GM12878 (cell line): ENCODE measurements at regions not wholly inside any gene's neighbourhood (a gene's known extent, or its start where the extent isn't known, plus 50 kb on each side); places are given as distances from the start of the nearest gene placed in this dataset.

Experiments used
- ATAC-seq: fragments of 200-7000 bp; cut with Tn5 transposase; 3 replicates; pipeline ENCODE4 v1.9.1; 2020; ENCODE audit warnings: mild to moderate bottlenecking, moderate library complexity
- BruUV-seq: library from RNA; stranded (reverse); fragments of 400-500 nt; replicated peaks from 2 replicates; lab custom pipeline; 2021; lab: Mats Ljungman, UMichigan
- CTCF ChIA-PET: fragments of 300-600 bp; sonication (Branson Sonifier 250); formaldehyde crosslinking; extraction: SDS; loops from one replicate; lab custom pipeline; 2021; ENCODE audit warnings: inconsistent platforms; lab: Yijun Ruan, JAX
- POLR2A ChIA-PET: fragments of 350-600 bp; formaldehyde crosslinking; extraction: SDS; loops from one replicate; lab custom pipeline; 2021; ENCODE audit warnings: inconsistent platforms; lab: Charles Lee
- RAD21 ChIA-PET: fragments of 300-600 bp; sonication (Branson Sonifier 250); formaldehyde crosslinking; loops from one replicate; lab custom pipeline; 2023; ENCODE audit warnings: antibody characterized with exemption; ENCODE audit not compliant: unreplicated experiment; lab: Charles Lee
- SMC1A ChIA-PET: fragments of 300-600 bp; sonication (Branson Sonifier 250); formaldehyde crosslinking; loops from one replicate; lab custom pipeline; 2023; ENCODE audit not compliant: unreplicated experiment, uncharacterized antibody; lab: Charles Lee
- DNase-seq: peaks from one replicate; pipeline ENCODE4 v3.0.0-alpha.2; 2011; ENCODE audit warnings: low read depth, low spot score
- FAIRE-seq: peaks from 3 replicates; lab custom pipeline; 2011; peaks lifted over from hg19 to GRCh38; lab: Jason Lieb, UNC
- H2AFZ ChIP-seq: 2 replicates; pipeline ENCODE4 v1.6.0; 2011; ENCODE audit warnings: low read depth, low read length, control low read depth; ENCODE audit not compliant: control insufficient read depth
- H3K27ac ChIP-seq: 2 replicates; pipeline ENCODE4 v1.5.1; 2011; ENCODE audit warnings: control low read depth; ENCODE audit not compliant: control insufficient read depth, insufficient read depth
- H3K27me3 ChIP-seq, 2 experiments: replicated peaks in 1 of 2; 2 replicates each; pipeline versions ENCODE4 v1.6.0 to v1.6.1; 2011; ENCODE audit warnings: low read length in 1 of 2; ENCODE audit not compliant: control insufficient read depth in 2 of 2, insufficient read depth in 2 of 2
- H3K36me3 ChIP-seq, 2 experiments: 2 replicates each; pipeline ENCODE4 v1.5.1; 2011; ENCODE audit warnings: low read length in 1 of 2; ENCODE audit not compliant: control insufficient read depth in 2 of 2, insufficient read depth in 2 of 2
- H3K4me1 ChIP-seq: 2 replicates; pipeline ENCODE4 v1.6.1; 2011; ENCODE audit warnings: mild to moderate bottlenecking, low read length, moderate library complexity, mixed read lengths; ENCODE audit not compliant: control insufficient read depth, insufficient read depth
- H3K4me2 ChIP-seq: 2 replicates; pipeline ENCODE4 v1.6.0; 2011; ENCODE audit warnings: control low read depth; ENCODE audit not compliant: control insufficient read depth, insufficient read depth
- H3K4me3 ChIP-seq: fragments of 200-600 bp; sonication (generic); 2 replicates; pipeline ENCODE4 v1.5.1; 2016
- H3K79me2 ChIP-seq: 2 replicates; pipeline ENCODE4 v1.6.0; 2011; ENCODE audit warnings: low read length; ENCODE audit not compliant: control insufficient read depth, insufficient read depth
- H3K9ac ChIP-seq: 2 replicates; pipeline ENCODE4 v1.8.0; 2011; ENCODE audit warnings: low read length, control low read depth, mixed read lengths; ENCODE audit not compliant: control insufficient read depth, insufficient read depth
- H3K9me3 ChIP-seq: replicated peaks from 3 replicates; pipeline ENCODE4 v1.5.1; 2011; ENCODE audit warnings: mild to moderate bottlenecking, low read length; ENCODE audit not compliant: control insufficient read depth, insufficient read depth
- H4K20me1 ChIP-seq: 2 replicates; pipeline ENCODE4 v1.6.0; 2011; ENCODE audit not compliant: control insufficient read depth, insufficient read depth
- ASH2L ChIP-seq: fragments of 300-600, 200-600 bp; sonication (generic); IDR thresholded peaks from 2 replicates; pipeline ENCODE4 v1.6.1; 2017; ENCODE audit warnings: low read depth, mild to moderate bottlenecking, borderline replicate concordance
- E2F8 ChIP-seq: fragments of 450-650 bp; IDR thresholded peaks from 2 replicates; pipeline ENCODE4 v1.6.1; 2018; ENCODE audit warnings: mild to moderate bottlenecking, low read depth, moderate library complexity; ENCODE audit not compliant: partially characterized antibody
- IKZF2 ChIP-seq, 2 experiments: fragments of 450-650 bp; IDR thresholded peaks; 2 replicates each; pipeline ENCODE4 v1.6.1; 2017; ENCODE audit warnings: mild to moderate bottlenecking in 2 of 2, moderate library complexity in 2 of 2
- JUND ChIP-seq: IDR thresholded peaks from 2 replicates; pipeline ENCODE4 v1.6.1; 2012; ENCODE audit warnings: low read depth, mild to moderate bottlenecking, low read length, improper control_type of control experiment, moderate library complexity
- MYB ChIP-seq: fragments of 150-350 bp; IDR thresholded peaks from 2 replicates; pipeline ENCODE4 v1.6.1; 2014; ENCODE audit warnings: mild to moderate bottlenecking, low read depth, low read length, borderline replicate concordance
- NFYB ChIP-seq: IDR thresholded peaks from 2 replicates; pipeline ENCODE4 v1.6.1; 2011; ENCODE audit warnings: low read depth, mild to moderate bottlenecking, low read length, improper control_type of control experiment, moderate library complexity; ENCODE audit not compliant: insufficient read depth
- PML ChIP-seq: IDR thresholded peaks from 2 replicates; pipeline ENCODE4 v1.6.1; 2012; ENCODE audit warnings: low read length, inconsistent platforms
- RELA ChIP-seq: fragments of 450-650 bp; IDR thresholded peaks from 2 replicates; pipeline ENCODE4 v1.8.0; 2014; ENCODE audit warnings: borderline replicate concordance; ENCODE audit not compliant: partially characterized antibody
- SRF ChIP-seq, 2 experiments: IDR thresholded peaks; 2 replicates each; pipeline ENCODE4 v1.6.1; 2011; ENCODE audit warnings: low read depth in 2 of 2, low read length in 2 of 2, mild to moderate bottlenecking in 1 of 2, moderate library complexity in 1 of 2
- TARDBP ChIP-seq: IDR thresholded peaks from 2 replicates; pipeline ENCODE4 v1.6.1; 2016; ENCODE audit warnings: borderline replicate concordance
- TCF3 ChIP-seq: IDR thresholded peaks from 2 replicates; pipeline ENCODE4 v1.6.1; 2012; ENCODE audit warnings: low read depth, mild to moderate bottlenecking, low read length, borderline replicate concordance; ENCODE audit not compliant: insufficient read depth
- TCF7 ChIP-seq: IDR thresholded peaks from 2 replicates; pipeline ENCODE4 v1.6.1; 2014; ENCODE audit warnings: antibody characterized with exemption, borderline replicate concordance
- ZZZ3 ChIP-seq: IDR thresholded peaks from 2 replicates; pipeline ENCODE4 v1.6.1; 2011; ENCODE audit warnings: low read depth; ENCODE audit not compliant: control insufficient read depth, insufficient read length
- WGBS: methylation state at CpG from one replicate; pipeline ENCODE4 v1.1.6; 2016; ENCODE audit warnings: low lambda C conversion rate; ENCODE audit not compliant: insufficient replicate concordance, insufficient coverage; ENCODE audit errors: missing lambda C conversion rate; 5-methylcytosine and 5-hydroxymethylcytosine counted together
- in situ Hi-C: fragments of 300-500 bp; cut with MboI; formaldehyde crosslinking; loops from 9 replicates; pipeline ENCODE4 v1.14.3; 2018; ENCODE audit warnings: mixed read lengths
- intact Hi-C: fragments of 100-400 bp; cut with micrococcal nuclease; formaldehyde crosslinking; loops from one replicate; pipeline ENCODE4 v1.14.2; 2022; ENCODE audit not compliant: unreplicated experiment

GRCh38 chr12:107529991-107530390 is 155.6 kb upstream of the PWP1 start:
- CTCF ChIA-PET, result interaction anchor here (1.0 kb wide), 1 partner anchor 78 kb away, joined by 3 read pairs; no protein-coding TSS in a partner anchor
- Histone ChIP-seq H3K27ac (no peak overlapping the region), H3K27me3 (no peaks in the 10 kb centered on the region), H3K79me2 (no peaks in the 10 kb centered on the region), H3K4me1 (no peaks in the 10 kb centered on the region)
- FAIRE-seq (no peak), DNase-seq (no peak)
- BruUV-seq, result no TSS peak
- intact Hi-C loops (no loop called here), in situ Hi-C loops (no loop called here)
- 50% methylated on average over 3 of the region's 3 CpGs for WGBS
- TF ChIP-seq ZZZ3 (no peak), NFYB (no peak), TARDBP (no peak), E2F8 (no peak), RELA (no peak), PML (no peak), TCF3 (no peak), MYB (no peak), SRF (IDR thresholded peaks at IDR 0.05; ENCODE audit: low read depth in 2 of 2, low read length in 2 of 2) (no peak), ASH2L (no peak), IKZF2 (IDR thresholded peaks at IDR 0.05) (no peak), TCF7 (no peak), JUND (no peak)
- TF ChIP-seq, all 136 proteins: peak for 0
- Histone ChIP-seq H4K20me1 (no peaks in the 10 kb centered on the region), H3K36me3 (no peaks in the 10 kb centered on the region), H2AFZ (no peak overlapping the region), H3K9me3 (no peaks in the 10 kb centered on the region; the same call in 1 of the 3 replicates), H3K9ac (no peak overlapping the region), H3K4me2 (no peak overlapping the region), H3K4me3 (no peak overlapping the region)
- no peak for ATAC-seq
- RAD21 ChIA-PET, result no interaction called here
- SMC1A ChIA-PET, result interaction anchor here (0.6 to 1.2 kb wide), 2 partner anchors 18 to 835 kb away, joined by 3 read pairs; no protein-coding TSS in a partner anchor
- POLR2A ChIA-PET, result no interaction called here
